GM21619 (cell line): ENCODE measurements at regions not wholly inside any gene's neighbourhood (a gene's known extent, or its start where the extent isn't known, plus 50 kb on each side); places are given as distances from the start of the nearest gene placed in this dataset.

ENCODE experiments used
- ATAC-seq: cut with Tn5 transposase; IDR thresholded peaks from one replicate; pipeline ENCODE4 v1.9.1; 2021; ENCODE audit not compliant: unreplicated experiment

GRCh38 chr7:108947526-108947925 lies 377.9 kb downstream of the DNAJB9 start:
- ATAC-seq, result no peak

GRCh38 chr7:108972004-108972403 lies 402.3 kb downstream of the DNAJB9 start:
- ATAC-seq, result no peak

- no peak for ATAC-seq
Observed at GRCh38 chr7:108973075-108973474, 403.4 kb downstream of the DNAJB9 start.

GRCh38 chr7:108974641-108975040 lies 405.0 kb downstream of the DNAJB9 start:
- ATAC-seq, result no peak

GRCh38 chr7:108985037-108985436 lies 415.4 kb downstream of the DNAJB9 start:
- no peak for ATAC-seq

- no peak for ATAC-seq
Observed at GRCh38 chr7:108989319-108989718, 419.6 kb downstream of the DNAJB9 start.

GRCh38 chr7:108997480-108997879 lies 427.8 kb downstream of the DNAJB9 start:
- no peak for ATAC-seq

- ATAC-seq, result no peak
Observed at GRCh38 chr7:109003742-109004141, 434.1 kb downstream of the DNAJB9 start.

GRCh38 chr7:109009636-109010035 lies 440.0 kb downstream of the DNAJB9 start:
- no peak for ATAC-seq

GRCh38 chr7:109020251-109020650 lies 450.6 kb downstream of the DNAJB9 start:
- ATAC-seq, result no peak

GRCh38 chr7:109021390-109021789 lies 451.7 kb downstream of the DNAJB9 start:
- no peak for ATAC-seq

- ATAC-seq, result no peak
Observed at GRCh38 chr7:109029866-109030265, 460.2 kb downstream of the DNAJB9 start.

GRCh38 chr7:109044691-109045090 lies 475.0 kb downstream of the DNAJB9 start:
- no peak for ATAC-seq

- ATAC-seq, result no peak
Observed at GRCh38 chr7:109049366-109049765, 479.7 kb downstream of the DNAJB9 start.

- no peak for ATAC-seq
Observed at GRCh38 chr7:109059089-109059488, 489.4 kb downstream of the DNAJB9 start.

GRCh38 chr7:109062798-109063197 lies 493.1 kb downstream of the DNAJB9 start:
- no peak for ATAC-seq

- ATAC-seq, result no peak
Observed at GRCh38 chr7:109073543-109073942, 503.9 kb downstream of the DNAJB9 start.

GRCh38 chr7:109076396-109076972 lies 506.8 kb downstream of the DNAJB9 start:
- no peak for ATAC-seq

GRCh38 chr7:109091042-109091441 lies 521.4 kb downstream of the DNAJB9 start:
- ATAC-seq, result no peak

GRCh38 chr7:109092268-109092667 lies 522.6 kb downstream of the DNAJB9 start:
- ATAC-seq, result no peak

GRCh38 chr7:109101332-109101731 lies 531.7 kb downstream of the DNAJB9 start:
- ATAC-seq, result no peak

GRCh38 chr7:109109558-109109957 lies 539.9 kb downstream of the DNAJB9 start:
- no peak for ATAC-seq

- ATAC-seq, result no peak
Observed at GRCh38 chr7:109111086-109111485, 541.4 kb downstream of the DNAJB9 start.
